AG04450 (cell line): ENCODE measurements at regions not wholly inside any gene's neighbourhood (a gene's known extent, or its start where the extent isn't known, plus 50 kb on each side); places are given as distances from the start of the nearest gene placed in this dataset.

ENCODE experiments used
- CTCF ChIA-PET: fragments of 300-600, 350-600 bp; formaldehyde crosslinking; extraction: SDS; loops from one replicate; lab custom pipeline; 2022; ENCODE audit warnings: antibody characterized with exemption, inconsistent platforms; lab: Charles Lee
- POLR2A ChIA-PET: fragments of 350-600 bp; formaldehyde crosslinking; extraction: SDS; loops from one replicate; lab custom pipeline; 2021; ENCODE audit warnings: antibody characterized with exemption, inconsistent platforms; lab: Yijun Ruan, JAX
- DNase-seq: peaks from one replicate; pipeline ENCODE4 v3.0.0-alpha.2; 2011; ENCODE audit warnings: low read depth, low spot score
- H3K27ac ChIP-seq: one replicate; pipeline ENCODE4 v1.5.1; 2012; ENCODE audit warnings: low read depth, low read length, control low read depth
- H3K27me3 ChIP-seq: one replicate; pipeline ENCODE4 v1.6.0; 2012; ENCODE audit warnings: low read length; ENCODE audit not compliant: control insufficient read depth, insufficient read depth
- H3K4me3 ChIP-seq: 2 replicates; pipeline ENCODE4 v1.5.1; 2011; ENCODE audit warnings: mild to moderate bottlenecking, low read depth, low read length, control low read depth
- H3K9me3 ChIP-seq: 2 replicates; pipeline ENCODE4 v1.5.1; 2012; ENCODE audit warnings: low read length; ENCODE audit not compliant: control insufficient read depth, insufficient read depth
- CTCF ChIP-seq: IDR thresholded peaks from 2 replicates; pipeline ENCODE4 v1.5.1; 2011; ENCODE audit warnings: low read depth, low read length, control low read depth, inconsistent platforms

- ChIA-PET CTCF (no interaction called here), POLR2A (no interaction called here)
- no peak for TF ChIP-seq CTCF
- no peaks in the 10 kb centered on the region for H3K27me3 ChIP-seq
- no peak overlapping the region for H3K4me3 ChIP-seq
- no peaks in the 10 kb centered on the region for H3K9me3 ChIP-seq
- DNase-seq, result no peak
- no peak overlapping the region for H3K27ac ChIP-seq
These were observed 344.7 kb upstream of the CDIN1 start for GRCh38 chr15:36234743-36235142.

GRCh38 chr15:36235173-36235572 is 344.3 kb upstream of the CDIN1 start:
- CTCF ChIA-PET, result no interaction called here

GRCh38 chr15:36239509-36239908 is 339.9 kb upstream of the CDIN1 start:
- no peak overlapping the region for H3K27ac ChIP-seq
- no peak overlapping the region for H3K4me3 ChIP-seq
- no peak for TF ChIP-seq CTCF
- CTCF ChIA-PET, result no interaction called here
- H3K9me3 ChIP-seq, result no peaks in the 10 kb centered on the region
- no peaks in the 10 kb centered on the region for H3K27me3 ChIP-seq
- POLR2A ChIA-PET, result no interaction called here
- no peak for DNase-seq

More at GRCh38 chr15:36235173-36235572, 344.3 kb upstream of the CDIN1 start:
- Histone ChIP-seq H3K4me3 (no peak overlapping the region), H3K27me3 (no peaks in the 10 kb centered on the region), H3K27ac (no peak overlapping the region), H3K9me3 (no peaks in the 10 kb centered on the region)
- POLR2A ChIA-PET, result no interaction called here
- DNase-seq, result no peak
- TF ChIP-seq CTCF, result no peak

GRCh38 chr15:36251450-36251849 is 328.0 kb upstream of the CDIN1 start:
- TF ChIP-seq CTCF, result 0 out of 2 replicates have a peak, but pooled peaks have one; percentile 15
- Histone ChIP-seq H3K27me3 (no peaks in the 10 kb centered on the region), H3K4me3 (no peak overlapping the region), H3K9me3 (no peaks in the 10 kb centered on the region), H3K27ac (no peak overlapping the region)
- CTCF ChIA-PET, result no interaction called here
- no peak for DNase-seq
- POLR2A ChIA-PET, result no interaction called here

- ChIA-PET POLR2A (no interaction called here), CTCF (no interaction called here)
- no peak for DNase-seq
- Histone ChIP-seq H3K27ac (no peak overlapping the region), H3K9me3 (no peaks in the 10 kb centered on the region), H3K27me3 (no peaks in the 10 kb centered on the region), H3K4me3 (no peak overlapping the region)
- TF ChIP-seq CTCF, result no peak
These were observed 327.2 kb upstream of the CDIN1 start for GRCh38 chr15:36252146-36252711.
